Fibroblast of lung (primary cell): ENCODE measurements at regions not wholly inside any gene's neighbourhood (a gene's known extent, or its start where the extent isn't known, plus 50 kb on each side); places are given as distances from the start of the nearest gene placed in this dataset.

Experiments
- DNase-seq, 2 donors: peaks; one replicate each; pipeline versions ENCODE4 v3.0.0 to v3.0.0-alpha.2; 2010; ENCODE audit warnings: low read depth in 2 of 2
- H2AFZ ChIP-seq: 2 replicates; pipeline ENCODE4 v1.5.1; 2012; ENCODE audit warnings: low read length, control low read depth, inconsistent platforms
- H3K27ac ChIP-seq: 2 replicates; pipeline ENCODE4 v1.5.1; 2011; ENCODE audit warnings: low read length, control low read depth; ENCODE audit not compliant: insufficient read depth
- H3K27me3 ChIP-seq: 2 replicates; pipeline ENCODE4 v1.5.1; 2011; ENCODE audit warnings: mild to moderate bottlenecking, low read length; ENCODE audit not compliant: control insufficient read depth, insufficient read depth
- H3K36me3 ChIP-seq: 2 replicates; pipeline ENCODE4 v1.5.1; 2011; ENCODE audit warnings: low read length; ENCODE audit not compliant: control insufficient read depth, insufficient read depth
- H3K4me1 ChIP-seq: 2 replicates; pipeline ENCODE4 v1.5.1; 2011; ENCODE audit warnings: low read length; ENCODE audit not compliant: control insufficient read depth, insufficient read depth; ENCODE audit errors: extremely low read depth
- H3K4me2 ChIP-seq: 2 replicates; pipeline ENCODE4 v1.5.1; 2011; ENCODE audit warnings: low read length, control low read depth; ENCODE audit not compliant: insufficient read depth; ENCODE audit errors: extremely low read depth
- H3K4me3 ChIP-seq, 4 experiments: fragments of 200-600 bp in 1 of 4; sonication (generic) in 1 of 4; replicated peaks in 1 of 4; 2 replicates each; pipeline ENCODE4 v1.5.1; 2011 to 2016; ENCODE audit warnings: low read length in 4 of 4, low read depth in 3 of 4, mild to moderate bottlenecking in 3 of 4, control low read depth in 2 of 4, inconsistent platforms in 1 of 4, mixed read lengths in 1 of 4; ENCODE audit not compliant: insufficient read depth in 1 of 4; ENCODE audit errors: control extremely low read depth in 1 of 4
- H3K79me2 ChIP-seq: 2 replicates; pipeline ENCODE4 v1.5.1; 2012; ENCODE audit warnings: mild to moderate bottlenecking, low read length, inconsistent platforms; ENCODE audit not compliant: control insufficient read depth, insufficient read depth
- H3K9ac ChIP-seq: 2 replicates; pipeline ENCODE4 v1.5.1; 2011; ENCODE audit warnings: mild to moderate bottlenecking, low read length, control low read depth; ENCODE audit not compliant: insufficient read depth
- H3K9me3 ChIP-seq: 2 replicates; pipeline ENCODE4 v1.5.1; 2012; ENCODE audit warnings: low read depth, low read length; ENCODE audit not compliant: control insufficient read depth, insufficient read depth
- H4K20me1 ChIP-seq: 2 replicates; pipeline ENCODE4 v1.5.1; 2011; ENCODE audit warnings: low read length; ENCODE audit not compliant: control insufficient read depth, insufficient read depth; ENCODE audit errors: extremely low read depth
- CTCF ChIP-seq, 2 donors: IDR thresholded peaks in 1 of 2; conservative IDR thresholded peaks in 1 of 2; 1 replicate in 1 of 2; 2 replicates in 1 of 2; pipeline ENCODE4 v1.5.1; 2011 to 2012; ENCODE audit warnings: low read length in 2 of 2, control low read depth in 1 of 2, inconsistent platforms in 1 of 2, low read depth in 1 of 2, mild to moderate bottlenecking in 1 of 2
- EZH2 ChIP-seq: IDR thresholded peaks from 2 replicates; pipeline ENCODE4 v1.5.1; 2012; ENCODE audit warnings: low read length, control low read depth, mild to moderate bottlenecking; ENCODE audit errors: missing control alignments

GRCh38 chr1:199018471-199019135 is 379.8 kb downstream of the PTPRC start:
- TF ChIP-seq CTCF (conservative IDR thresholded peaks at IDR 0.05 in 1 of 2, IDR thresholded peaks at IDR 0.05 in 1 of 2; ENCODE audit: low read depth in 1 of 2, low read length in 2 of 2) (no peak), EZH2 (no peak)
- H3K9me3 ChIP-seq = no peaks in the 10 kb centered on the region
- no peaks in the 10 kb centered on the region for H3K27me3 ChIP-seq
- no peaks in the 10 kb centered on the region for H3K36me3 ChIP-seq
- no peaks in the 10 kb centered on the region for H4K20me1 ChIP-seq
- H3K4me2 ChIP-seq = no peak overlapping the region
- DNase-seq = no peak
- no peaks in the 10 kb centered on the region for H3K4me1 ChIP-seq
- no peaks in the 10 kb centered on the region for H3K79me2 ChIP-seq
- H3K4me3 ChIP-seq = no peak overlapping the region
- H2AFZ ChIP-seq = no peak overlapping the region
- no peak overlapping the region for H3K27ac ChIP-seq
- no peak overlapping the region for H3K9ac ChIP-seq

GRCh38 chr1:199020051-199020450 is 381.2 kb downstream of the PTPRC start:
- TF ChIP-seq CTCF (conservative IDR thresholded peaks at IDR 0.05 in 1 of 2, IDR thresholded peaks at IDR 0.05 in 1 of 2; ENCODE audit: low read depth in 1 of 2, low read length in 2 of 2) = no peak
- TF ChIP-seq EZH2 = no peak
- no peak overlapping the region for H3K27ac ChIP-seq
- H3K9ac ChIP-seq = no peak overlapping the region
- H3K36me3 ChIP-seq = no peaks in the 10 kb centered on the region
- DNase-seq = no peak
- no peaks in the 10 kb centered on the region for H3K4me1 ChIP-seq
- no peak overlapping the region for H3K4me3 ChIP-seq
- H4K20me1 ChIP-seq = no peaks in the 10 kb centered on the region
- H2AFZ ChIP-seq = no peak overlapping the region
- H3K79me2 ChIP-seq = no peaks in the 10 kb centered on the region
- H3K4me2 ChIP-seq = no peak overlapping the region
- H3K27me3 ChIP-seq = no peaks in the 10 kb centered on the region
- H3K9me3 ChIP-seq = no peaks in the 10 kb centered on the region

GRCh38 chr1:199020904-199021303 is 382.1 kb downstream of the PTPRC start:
- no peak for DNase-seq
- no peaks in the 10 kb centered on the region for H3K79me2 ChIP-seq
- H3K9ac ChIP-seq = no peak overlapping the region
- H3K27ac ChIP-seq = no peak overlapping the region
- H3K4me3 ChIP-seq = no peak overlapping the region
- no peaks in the 10 kb centered on the region for H3K36me3 ChIP-seq
- H2AFZ ChIP-seq = no peak overlapping the region
- no peaks in the 10 kb centered on the region for H3K4me1 ChIP-seq
- no peak for TF ChIP-seq EZH2
- H3K4me2 ChIP-seq = no peak overlapping the region
- H3K9me3 ChIP-seq = no peaks in the 10 kb centered on the region
- H4K20me1 ChIP-seq = no peaks in the 10 kb centered on the region
- H3K27me3 ChIP-seq = no peaks in the 10 kb centered on the region
